ENCODE measurements at regions not wholly inside any gene's neighbourhood (a gene's known extent, or its start where the extent isn't known, plus 50 kb on each side); places are given as distances from the start of the nearest gene placed in this dataset.

GRCh38 chr5:27608992-27609391, 570.6 kb upstream of the CDH9 start:
- Histone ChIP-seq H3K9me3 (no peaks in the 10 kb centered on the region), H3K4me3 (no peak overlapping the region), H3K36me3 (no peaks in the 10 kb centered on the region), H3K4me1 (no peaks in the 10 kb centered on the region), H3K27ac (no peak overlapping the region), H3K27me3 (no peaks in the 10 kb centered on the region)
- intact Hi-C loops (cut with DNase I; ENCODE audit: low total_unique reads), result no loop called here
- TF ChIP-seq POLR2AphosphoS5 (IDR thresholded peaks at IDR 0.05) (no peak), POLR2A (IDR thresholded peaks at IDR 0.05) (no peak), CTCF (IDR thresholded peaks at IDR 0.05) (no peak)
- DNase-seq (ENCODE audit: low spot score in 2 of 2), result no peak

- TF ChIP-seq POLR2A (IDR thresholded peaks at IDR 0.05) (no peak), POLR2AphosphoS5 (IDR thresholded peaks at IDR 0.05) (no peak), CTCF (IDR thresholded peaks at IDR 0.05) (no peak)
- H3K27ac ChIP-seq, result no peak overlapping the region
- no peak for DNase-seq (ENCODE audit: low spot score in 2 of 2)
- no peak overlapping the region for H3K4me3 ChIP-seq
- intact Hi-C loops (cut with DNase I; ENCODE audit: low total_unique reads), result no loop called here
- no peaks in the 10 kb centered on the region for H3K4me1 ChIP-seq
- no peaks in the 10 kb centered on the region for H3K36me3 ChIP-seq
- H3K27me3 ChIP-seq, result no peaks in the 10 kb centered on the region
- H3K9me3 ChIP-seq, result no peaks in the 10 kb centered on the region
Measured at GRCh38 chr5:27598576-27598975, 560.2 kb upstream of the CDH9 start.

GRCh38 chr5:27594141-27594540, 555.8 kb upstream of the CDH9 start:
- Histone ChIP-seq H3K27me3 (no peaks in the 10 kb centered on the region), H3K36me3 (no peaks in the 10 kb centered on the region), H3K27ac (no peak overlapping the region), H3K4me3 (no peak overlapping the region), H3K9me3 (no peaks in the 10 kb centered on the region), H3K4me1 (no peaks in the 10 kb centered on the region)
- no peak for DNase-seq (ENCODE audit: low spot score in 2 of 2)
- TF ChIP-seq CTCF (IDR thresholded peaks at IDR 0.05), result no peak
- no peak for TF ChIP-seq POLR2AphosphoS5 (IDR thresholded peaks at IDR 0.05)
- no peak for TF ChIP-seq POLR2A (IDR thresholded peaks at IDR 0.05)
- intact Hi-C loops (cut with DNase I; ENCODE audit: low total_unique reads), result no loop called here

GRCh38 chr5:27592231-27592630, 553.8 kb upstream of the CDH9 start:
- Histone ChIP-seq H3K4me3 (no peak overlapping the region), H3K27ac (no peak overlapping the region), H3K27me3 (no peaks in the 10 kb centered on the region), H3K9me3 (no peaks in the 10 kb centered on the region), H3K36me3 (no peaks in the 10 kb centered on the region), H3K4me1 (no peaks in the 10 kb centered on the region)
- TF ChIP-seq POLR2A (IDR thresholded peaks at IDR 0.05) (no peak), CTCF (IDR thresholded peaks at IDR 0.05) (no peak), POLR2AphosphoS5 (IDR thresholded peaks at IDR 0.05) (no peak)
- no peak for DNase-seq (ENCODE audit: low spot score in 2 of 2)
- intact Hi-C loops (cut with DNase I; ENCODE audit: low total_unique reads), result no loop called here

- TF ChIP-seq CTCF (IDR thresholded peaks at IDR 0.05) (no peak), POLR2A (IDR thresholded peaks at IDR 0.05) (no peak)
- no peak for DNase-seq (ENCODE audit: low spot score in 2 of 2)
- no peak overlapping the region for H3K4me3 ChIP-seq
- H3K36me3 ChIP-seq, result no peaks in the 10 kb centered on the region
- no peaks in the 10 kb centered on the region for H3K4me1 ChIP-seq
- intact Hi-C loops (cut with DNase I; ENCODE audit: low total_unique reads), result no loop called here
- H3K27ac ChIP-seq, result no peak overlapping the region
- no peaks in the 10 kb centered on the region for H3K27me3 ChIP-seq
- no peaks in the 10 kb centered on the region for H3K9me3 ChIP-seq
Measured at GRCh38 chr5:27590503-27590902, 552.1 kb upstream of the CDH9 start.
